SKM-1 (cell line): ENCODE measurements at regions not wholly inside any gene's neighbourhood (a gene's known extent, or its start where the extent isn't known, plus 50 kb on each side); places are given as distances from the start of the nearest gene placed in this dataset.

ENCODE experiments used
- DNase-seq: peaks from one replicate; lab custom pipeline; 2025; ENCODE audit not compliant: unreplicated experiment; lab: John Stamatoyannopoulos, UW

GRCh38 chr12:85568395-85569103 lies 267.7 kb downstream of the RASSF9 start:
- no peak for DNase-seq

- DNase-seq, result no peak
Measured at GRCh38 chr12:85569261-85569660, 266.9 kb downstream of the RASSF9 start.

- no peak for DNase-seq
Measured at GRCh38 chr12:85572956-85573355, 263.3 kb downstream of the RASSF9 start.

GRCh38 chr12:85573635-85574214 lies 262.5 kb downstream of the RASSF9 start:
- DNase-seq, result no peak

- no peak for DNase-seq
Measured at GRCh38 chr12:85574291-85574690, 261.9 kb downstream of the RASSF9 start.

GRCh38 chr12:85575120-85576096 lies 260.8 kb downstream of the RASSF9 start:
- DNase-seq, result peak; percentile 8

- no peak for DNase-seq
Measured at GRCh38 chr12:85580562-85581168, 255.5 kb downstream of the RASSF9 start.

GRCh38 chr12:85587158-85587557 lies 249.1 kb downstream of the RASSF9 start:
- DNase-seq, result no peak

GRCh38 chr12:85588221-85588620 lies 248.0 kb downstream of the RASSF9 start:
- no peak for DNase-seq

- no peak for DNase-seq
Measured at GRCh38 chr12:85600841-85601240, 235.4 kb downstream of the RASSF9 start.

- DNase-seq, result no peak
Measured at GRCh38 chr12:85603556-85603955, 232.7 kb downstream of the RASSF9 start.

GRCh38 chr12:85606455-85606854 lies 229.8 kb downstream of the RASSF9 start:
- DNase-seq, result no peak

- DNase-seq, result no peak
Measured at GRCh38 chr12:85609778-85610177, 226.4 kb downstream of the RASSF9 start.

- DNase-seq, result no peak
Measured at GRCh38 chr12:85610194-85610593, 226.0 kb downstream of the RASSF9 start.

GRCh38 chr12:85616201-85616600 lies 220.0 kb downstream of the RASSF9 start:
- DNase-seq, result no peak

GRCh38 chr12:85617307-85618091 lies 218.7 kb downstream of the RASSF9 start:
- DNase-seq, result no peak

GRCh38 chr12:85621041-85621440 lies 215.2 kb downstream of the RASSF9 start:
- no peak for DNase-seq

- DNase-seq, result no peak
Measured at GRCh38 chr12:85623763-85624162, 212.4 kb downstream of the RASSF9 start.

GRCh38 chr12:85625467-85625866 lies 210.7 kb downstream of the RASSF9 start:
- DNase-seq, result no peak

- DNase-seq, result no peak
Measured at GRCh38 chr12:85626001-85626783, 210.0 kb downstream of the RASSF9 start.
